BE2C (cell line): ENCODE measurements at regions not wholly inside any gene's neighbourhood (a gene's known extent, or its start where the extent isn't known, plus 50 kb on each side); places are given as distances from the start of the nearest gene placed in this dataset.
"Not testable (repeated sequence)": the region's sequence is repeated elsewhere in the genome, so short reads cannot be mapped to it uniquely, and the experiment has no call there.

Experiments
- DNase-seq: peaks from one replicate; pipeline ENCODE4 v3.0.0-alpha.2; 2020
- H3K27me3 ChIP-seq: fragments of 250-450 bp; sonication (Bioruptor Pico); 2 replicates; pipeline ENCODE4 v1.5.1; 2020; ENCODE audit warnings: mild to moderate bottlenecking
- H3K36me3 ChIP-seq: fragments of 250-450 bp; sonication (Bioruptor Pico); 2 replicates; pipeline ENCODE4 v1.5.1; 2020; ENCODE audit warnings: mild to moderate bottlenecking
- H3K4me1 ChIP-seq: fragments of 250-450 bp; sonication (Bioruptor Pico); 2 replicates; pipeline ENCODE4 v1.5.1; 2020
- H3K4me3 ChIP-seq: 2 replicates; pipeline ENCODE4 v1.5.1; 2011; ENCODE audit warnings: low read depth, low read length
- H3K9me3 ChIP-seq: fragments of 250-450 bp; sonication (Bioruptor Pico); 2 replicates; pipeline ENCODE4 v1.5.1; 2020
- CTCF ChIP-seq: IDR thresholded peaks from 2 replicates; pipeline ENCODE4 v1.5.1; 2012; ENCODE audit warnings: mild to moderate bottlenecking, low read depth, low read length

- TF ChIP-seq CTCF: no peak
- DNase-seq: no peak
Measured at GRCh38 chr13:37288057-37288720, 182.7 kb upstream of the CSNK1A1L start.

GRCh38 chr13:37280231-37280630, 174.8 kb upstream of the CSNK1A1L start:
- not testable (repeated sequence) for H3K27me3 ChIP-seq, H3K9me3 ChIP-seq, H3K4me3 ChIP-seq, DNase-seq, H3K4me1 ChIP-seq, H3K36me3 ChIP-seq

More at GRCh38 chr13:37288057-37288720, 182.7 kb upstream of the CSNK1A1L start:
- 0 out of 2 replicates have a peak, but pooled peaks cover 3% of the 10 kb centered on the region for H3K27me3 ChIP-seq
- no peak overlapping the region for H3K4me3 ChIP-seq
- no peaks in the 10 kb centered on the region for H3K4me1 ChIP-seq
- H3K36me3 ChIP-seq: no peaks in the 10 kb centered on the region
- H3K9me3 ChIP-seq: no peaks in the 10 kb centered on the region

- DNase-seq: no peak
- Histone ChIP-seq H3K27me3 (no peaks in the 10 kb centered on the region), H3K9me3 (no peaks in the 10 kb centered on the region), H3K4me3 (no peak overlapping the region), H3K4me1 (no peaks in the 10 kb centered on the region), H3K36me3 (no peaks in the 10 kb centered on the region)
- no peak for TF ChIP-seq CTCF
Measured at GRCh38 chr13:37277435-37278144, 172.1 kb upstream of the CSNK1A1L start.

- Histone ChIP-seq H3K4me3 (no peak overlapping the region), H3K36me3 (no peaks in the 10 kb centered on the region), H3K4me1 (no peaks in the 10 kb centered on the region), H3K27me3 (no peaks in the 10 kb centered on the region), H3K9me3 (no peaks in the 10 kb centered on the region)
- DNase-seq: no peak
- no peak for TF ChIP-seq CTCF
Measured at GRCh38 chr13:37277007-37277406, 171.5 kb upstream of the CSNK1A1L start.

- Histone ChIP-seq H3K36me3 (no peaks in the 10 kb centered on the region), H3K4me1 (no peaks in the 10 kb centered on the region), H3K9me3 (no peaks in the 10 kb centered on the region), H3K4me3 (no peak overlapping the region), H3K27me3 (no peaks in the 10 kb centered on the region)
- no peak for DNase-seq
- no peak for TF ChIP-seq CTCF
Measured at GRCh38 chr13:37274569-37275497, 169.4 kb upstream of the CSNK1A1L start.

- no peaks in the 10 kb centered on the region for H3K36me3 ChIP-seq
- no peak overlapping the region for H3K4me3 ChIP-seq
- TF ChIP-seq CTCF: no peak
- DNase-seq: no peak
- no peaks in the 10 kb centered on the region for H3K4me1 ChIP-seq
- no peaks in the 10 kb centered on the region for H3K9me3 ChIP-seq
- H3K27me3 ChIP-seq: no peaks in the 10 kb centered on the region
Measured at GRCh38 chr13:37273836-37274235, 168.4 kb upstream of the CSNK1A1L start.
